Heart right ventricle (tissue), 16 donors: ENCODE measurements at regions not wholly inside any gene's neighbourhood (a gene's known extent, or its start where the extent isn't known, plus 50 kb on each side); places are given as distances from the start of the nearest gene placed in this dataset.

Experiments used
- ATAC-seq, 8 donors: fragments of 200-7000 bp; cut with Tn5 transposase; one replicate each; pipeline ENCODE4 v1.9.1; 2020; ENCODE audit warnings: mild to moderate bottlenecking in 8 of 8, moderate library complexity in 8 of 8, moderate number of reproducible peaks in 1 of 8
- DNase-seq, 2 donors: peaks; one replicate each; pipeline ENCODE4 v3.0.0-alpha.2; 2020
- H3K27ac ChIP-seq, 10 donors: fragments of 200-600 bp; sonication (generic) in 2 of 10; one replicate each; pipeline versions ENCODE4 v1.5.0 to v1.8.0; 2020 to 2022; ENCODE audit warnings: mild to moderate bottlenecking in 3 of 10
- H3K27me3 ChIP-seq, 7 donors: fragments of 200-600 bp; one replicate each; pipeline ENCODE4 v1.8.0; 2021 to 2022; ENCODE audit warnings: mild to moderate bottlenecking in 2 of 7
- H3K36me3 ChIP-seq, 9 donors: fragments of 200-600 bp; sonication (generic) in 1 of 9; one replicate each; pipeline versions ENCODE4 v1.5.0 to v1.8.0; 2020 to 2022; ENCODE audit warnings: mild to moderate bottlenecking in 2 of 9
- H3K4me1 ChIP-seq, 9 donors: fragments of 200-600 bp; sonication (generic) in 1 of 9; one replicate each; pipeline versions ENCODE4 v1.5.0 to v1.8.0; 2020 to 2022; ENCODE audit warnings: mild to moderate bottlenecking in 4 of 9
- H3K4me3 ChIP-seq, 10 donors: fragments of 200-600 bp; sonication (generic) in 2 of 10; one replicate each; pipeline versions ENCODE4 v1.5.0 to v1.8.0; 2020 to 2022; ENCODE audit warnings: mild to moderate bottlenecking in 7 of 10, moderate library complexity in 2 of 10
- H3K9me3 ChIP-seq, 11 donors: fragments of 200-600 bp in 10 of 11; sonication (generic) in 2 of 11; one replicate each; pipeline versions ENCODE4 v1.5.0 to v1.8.0; 2013 to 2022; ENCODE audit warnings: mild to moderate bottlenecking in 2 of 11, control low read depth in 1 of 11, moderate library complexity in 1 of 11
- WGBS, 2 donors: extraction: QIAGEN DNeasy Blood & Tissue Kit; methylation state at CpG; one replicate each; pipeline ENCODE4 v1.1.7; 2013; ENCODE audit warnings: inconsistent platforms in 1 of 2; 5-methylcytosine and 5-hydroxymethylcytosine counted together
- intact Hi-C, 10 donors: fragments of 100-400 bp; cut with DNase I; formaldehyde crosslinking; loops; one replicate each; pipeline versions ENCODE4 v1.11.1 to v1.14.2; 2022
- TF ChIP-seq, protein P1 (sequence below), 9 donors: fragments of 200-600 bp; sonication (generic) in 2 of 9; IDR thresholded peaks; one replicate each; pipeline versions ENCODE4 v1.5.0 to v1.8.0; 2021 to 2022; ENCODE audit warnings: antibody characterized with exemption in 9 of 9, mild to moderate bottlenecking in 5 of 9, moderate library complexity in 1 of 9
- donor health status: Arrhythmogenic right ventricular cardiomyopathy.
- donor health status: ischemic (EF 13 %, LVEDD 7.1; RV severe dilation, severe dysfunction).
- donor health status: healthy with polysubstance abuse.
- donor health status: DM: no; HTN: yes; CAD: no.
- donor health status: DM: no; HTN: no; CAD: no.
- donor health status: ischemic (EF 25% LVEDD 6.9; RV normal size, moderate dysfunction).
- donor health status: ischemic (EF 25% LVEDD 5.7; RV mildly dilated, moderate dysfunction).
- donor health status: healthy.
- donor health status: DM: yes; HTN: yes; CAD: no.
- donor health status: Ischemic cardiomyopathy.
- donor health status: ischemic (EF 35%, LVEDD 5.7; RV mildly dilated, moderate dysfunction).
- donor health status: nonischemic (EF 11% LVEDD 7.7; RV severe dilation, severe dysfunction).
- donor health status: DM: yes; HTN: yes; CAD: no.
- donor health status: PGD.
- donor health status: ischemic (EF 29% LVEDD 5.4; RV normal size, mild dysfunction).
- donor health status: nonischemic (EF 23%, LVEDD 6.1; RV moderate dilation, normal function).

DNA sequence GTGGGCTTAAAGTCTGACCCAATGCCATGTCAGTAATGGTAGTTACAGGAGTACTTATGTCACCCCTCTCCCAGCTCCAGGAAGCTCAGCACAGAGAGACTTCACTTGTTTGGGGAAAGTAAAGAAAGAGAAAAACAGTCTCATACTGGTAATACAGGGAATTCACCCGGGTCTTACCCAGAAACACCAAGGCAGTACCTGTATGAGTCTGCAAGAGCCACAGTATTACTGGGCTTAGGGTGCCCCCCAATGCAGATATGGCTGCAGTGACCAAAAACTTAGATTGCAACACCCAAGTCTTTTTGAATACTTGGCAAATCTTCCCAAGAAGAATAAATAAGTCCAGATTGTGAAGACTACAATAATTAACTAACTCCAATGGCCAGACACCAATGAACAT, 622.1 kb downstream of the IGSF11 start:
- H3K36me3 ChIP-seq: no peaks in the 10 kb centered on the region
- H3K4me1 ChIP-seq: no peaks in the 10 kb centered on the region
- H3K27ac ChIP-seq: no peak overlapping the region
- peaks cover 0 to 26% (median 4%) of the 10 kb centered on the region in 11 donors for H3K9me3 ChIP-seq
- WGBS, 2 donors: 85 to 87% methylated on average over 1 of the region's 1 CpG
- intact Hi-C loops: no loop called here
- no peaks in the 10 kb centered on the region for H3K27me3 ChIP-seq
- DNase-seq (no peak), ATAC-seq (no peak)
- H3K4me3 ChIP-seq: no peak overlapping the region
- TF ChIP-seq, protein P1, sequence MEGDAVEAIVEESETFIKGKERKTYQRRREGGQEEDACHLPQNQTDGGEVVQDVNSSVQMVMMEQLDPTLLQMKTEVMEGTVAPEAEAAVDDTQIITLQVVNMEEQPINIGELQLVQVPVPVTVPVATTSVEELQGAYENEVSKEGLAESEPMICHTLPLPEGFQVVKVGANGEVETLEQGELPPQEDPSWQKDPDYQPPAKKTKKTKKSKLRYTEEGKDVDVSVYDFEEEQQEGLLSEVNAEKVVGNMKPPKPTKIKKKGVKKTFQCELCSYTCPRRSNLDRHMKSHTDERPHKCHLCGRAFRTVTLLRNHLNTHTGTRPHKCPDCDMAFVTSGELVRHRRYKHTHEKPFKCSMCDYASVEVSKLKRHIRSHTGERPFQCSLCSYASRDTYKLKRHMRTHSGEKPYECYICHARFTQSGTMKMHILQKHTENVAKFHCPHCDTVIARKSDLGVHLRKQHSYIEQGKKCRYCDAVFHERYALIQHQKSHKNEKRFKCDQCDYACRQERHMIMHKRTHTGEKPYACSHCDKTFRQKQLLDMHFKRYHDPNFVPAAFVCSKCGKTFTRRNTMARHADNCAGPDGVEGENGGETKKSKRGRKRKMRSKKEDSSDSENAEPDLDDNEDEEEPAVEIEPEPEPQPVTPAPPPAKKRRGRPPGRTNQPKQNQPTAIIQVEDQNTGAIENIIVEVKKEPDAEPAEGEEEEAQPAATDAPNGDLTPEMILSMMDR (IDR thresholded peaks at IDR 0.05): no peak

DNA sequence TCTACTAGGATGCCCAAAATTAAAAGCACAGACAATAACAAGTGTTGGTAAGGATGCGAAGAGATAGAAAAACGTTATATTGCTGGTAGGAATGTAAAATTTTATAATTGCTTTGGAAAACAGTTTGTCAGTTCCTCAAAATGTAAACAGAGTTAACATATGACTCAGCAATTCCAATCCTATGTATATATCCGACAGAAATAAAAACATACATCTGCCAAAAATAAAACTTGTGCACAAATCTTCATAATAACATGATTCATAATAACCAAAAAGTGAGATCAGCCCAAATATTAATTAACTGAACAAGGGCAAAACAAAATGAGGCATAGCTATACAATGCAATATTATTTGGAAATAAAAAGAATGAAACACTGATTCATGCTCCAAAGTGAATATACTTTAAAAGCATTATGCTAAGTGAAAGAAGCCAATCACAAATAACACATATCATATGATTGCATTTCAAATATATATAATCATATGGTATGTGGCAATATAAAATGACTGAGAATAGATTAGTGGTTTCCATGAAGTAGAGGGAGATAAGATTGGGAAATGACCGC, 609.3 kb downstream of the IGSF11 start:
- Histone ChIP-seq H3K36me3 (no peaks in the 10 kb centered on the region), H3K4me1 (no peaks in the 10 kb centered on the region), H3K27ac (no peak overlapping the region), H3K9me3 (peaks cover 0 to 14% (median 0%) of the 10 kb centered on the region in 11 donors), H3K27me3 (no peaks in the 10 kb centered on the region), H3K4me3 (no peak overlapping the region)
- WGBS, 2 donors: 57 to 69% methylated on average over 4 of the region's 4 CpGs
- ATAC-seq (no peak), DNase-seq (no peak)
- TF ChIP-seq, protein P1 (IDR thresholded peaks at IDR 0.05): no peak
- intact Hi-C loops: no loop called here

DNA sequence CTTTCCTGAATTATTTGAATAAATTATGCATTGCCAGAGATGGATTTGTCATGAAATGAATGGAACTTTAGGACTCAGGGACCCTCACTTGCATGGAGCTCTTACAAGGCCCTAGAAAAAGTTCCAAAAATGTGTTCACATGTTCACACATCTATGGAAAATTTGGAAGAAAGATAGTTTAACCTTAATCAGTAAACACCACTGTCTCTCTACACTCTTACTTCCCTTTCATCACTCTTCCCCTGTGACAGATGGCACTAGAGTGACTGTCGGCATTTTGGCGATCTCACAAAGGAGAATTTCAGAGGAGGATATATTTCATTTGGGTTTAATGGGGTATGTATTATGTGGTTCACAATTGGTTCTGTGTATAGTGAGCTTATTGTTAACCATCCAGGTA, 600.8 kb downstream of the IGSF11 start:
- H3K36me3 ChIP-seq: no peaks in the 10 kb centered on the region
- H3K4me1 ChIP-seq: no peaks in the 10 kb centered on the region
- DNase-seq (no peak), ATAC-seq (no peak)
- no peak overlapping the region for H3K4me3 ChIP-seq
- peaks cover 0 to 36% (median 0%) of the 10 kb centered on the region in 11 donors for H3K9me3 ChIP-seq
- TF ChIP-seq, protein P1 (IDR thresholded peaks at IDR 0.05): no peak
- H3K27me3 ChIP-seq: no peaks in the 10 kb centered on the region
- WGBS, 2 donors: 46 to 59% methylated on average over 2 of the region's 2 CpGs
- no peak overlapping the region for H3K27ac ChIP-seq
- intact Hi-C loops: no loop called here

DNA sequence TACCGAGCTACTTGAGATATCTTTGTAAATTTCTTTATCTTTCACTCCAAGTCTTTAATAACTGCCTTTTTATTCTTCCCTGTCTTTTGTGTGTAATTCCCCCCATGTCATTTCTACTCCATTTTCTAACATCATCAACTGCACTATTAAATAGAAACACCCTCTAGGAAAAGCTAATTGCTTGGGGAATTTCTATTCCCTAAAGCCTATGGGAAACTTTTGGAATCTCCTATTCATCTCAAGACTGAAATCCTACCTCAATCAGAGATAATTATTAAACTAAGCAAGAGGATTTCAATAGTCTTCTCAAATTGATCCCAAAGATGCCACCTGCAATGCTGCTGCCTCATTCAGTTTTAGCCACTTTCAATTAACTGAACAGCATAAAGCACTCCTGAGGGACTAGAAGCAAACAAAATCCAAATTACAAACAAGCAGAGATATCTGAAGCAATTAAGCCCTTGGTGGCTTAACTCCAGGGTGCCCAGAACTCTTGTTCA, 598.7 kb downstream of the IGSF11 start:
- intact Hi-C loops: no loop called here
- no peak overlapping the region for H3K4me3 ChIP-seq
- 82 to 90% methylated on average over 1 of the region's 1 CpG for WGBS, 2 donors

More for the DNA sequence above, 598.7 kb downstream of the IGSF11 start:
- Histone ChIP-seq H3K9me3 (peaks cover 0 to 22% (median 0%) of the 10 kb centered on the region in 11 donors), H3K4me1 (no peaks in the 10 kb centered on the region), H3K27me3 (no peaks in the 10 kb centered on the region), H3K27ac (no peak overlapping the region), H3K36me3 (no peaks in the 10 kb centered on the region)
- ATAC-seq: no peak
- no peak for DNase-seq
- TF ChIP-seq, protein P1 (IDR thresholded peaks at IDR 0.05): no peak
